ENCODE measurements at regions not wholly inside any gene's neighbourhood (a gene's known extent, or its start where the extent isn't known, plus 50 kb on each side); places are given as distances from the start of the nearest gene placed in this dataset.
"Not testable (repeated sequence)": the region's sequence is repeated elsewhere in the genome, so short reads cannot be mapped to it uniquely, and the experiment has no call there.

DNA sequence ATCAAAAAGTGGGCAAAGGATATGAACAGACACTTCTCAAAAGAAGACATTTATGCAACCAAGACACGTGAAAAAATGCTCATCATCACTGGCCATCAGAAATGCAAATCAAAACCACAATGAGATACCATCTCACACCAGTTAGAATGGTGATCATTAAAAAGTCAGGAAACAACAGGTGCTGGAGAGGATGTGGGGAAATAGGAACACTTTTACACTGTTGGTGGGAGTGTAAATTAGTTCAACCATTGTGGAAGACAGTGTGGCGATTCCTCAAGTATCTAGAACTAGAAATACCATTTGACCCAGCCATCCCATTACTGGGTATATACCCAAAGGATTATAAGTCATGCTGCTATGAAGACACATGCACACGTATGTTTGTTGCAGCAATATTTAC lies 191.3 kb downstream of the POLR1F start:
- H3K4me1 ChIP-seq (replicated peaks in 1 of 4; ENCODE audit: control insufficient read depth in 3 of 4, insufficient read depth in 4 of 4, low read length in 3 of 4); H3K56ac ChIP-seq (replicated peaks; ENCODE audit: insufficient read length, low read depth, low read length); POLR2A ChIA-PET (ENCODE audit: partially characterized antibody); H2BK5ac ChIP-seq (ENCODE audit: low read depth, low read length); H3K9ac ChIP-seq (replicated peaks in 1 of 4; ENCODE audit: extremely low read depth in 1 of 4, low read depth in 3 of 4, low read length in 3 of 4); H2BK15ac ChIP-seq (ENCODE audit: low read length); H2BK120ac ChIP-seq (replicated peaks; ENCODE audit: low read depth, low read length); H4K8ac ChIP-seq (ENCODE audit: extremely low read depth, insufficient read depth, low read length); H3K36me3 ChIP-seq (ENCODE audit: control insufficient read depth in 2 of 4, insufficient read depth in 4 of 4, low read length in 3 of 4); H2BK20ac ChIP-seq (ENCODE audit: low read length); FAIRE-seq; H2BK12ac ChIP-seq (ENCODE audit: low read depth, low read length); H3K4ac ChIP-seq (replicated peaks; ENCODE audit: insufficient read length, low read depth, low read length); H2AFZ ChIP-seq (ENCODE audit: low read length); H3K18ac ChIP-seq (ENCODE audit: extremely low read depth, low read length); H4K91ac ChIP-seq (replicated peaks; ENCODE audit: insufficient read length, low read length); H3K4me2 ChIP-seq (ENCODE audit: insufficient read depth in 1 of 2, low read depth in 2 of 2, low read length in 2 of 2); CTCF ChIA-PET (ENCODE audit: partially characterized antibody); H4K5ac ChIP-seq (ENCODE audit: insufficient read length, low read depth, low read length); H2AK5ac ChIP-seq (ENCODE audit: low read depth, low read length); DNase-seq (ENCODE audit: low read depth in 1 of 2, low spot score in 2 of 2); H3K27me3 ChIP-seq (replicated peaks in 1 of 4; ENCODE audit: control insufficient read depth in 3 of 4, extremely low read depth in 1 of 4, insufficient read depth in 3 of 4, low read length in 3 of 4); H3K79me2 ChIP-seq (ENCODE audit: control insufficient read depth in 1 of 2, insufficient read depth in 2 of 2, low read length in 2 of 2); H3K4me3 ChIP-seq (ENCODE audit: extremely low read depth in 1 of 4, insufficient read depth in 2 of 4, low read depth in 3 of 4, low read length in 4 of 4); H4K20me1 ChIP-seq (replicated peaks in 1 of 2; ENCODE audit: control insufficient read depth in 1 of 2, insufficient read depth in 2 of 2, low read length in 2 of 2); H3K27ac ChIP-seq (ENCODE audit: low read depth, low read length); H3K23me2 ChIP-seq (ENCODE audit: low read depth, low read length); H3K14ac ChIP-seq (ENCODE audit: insufficient read length); H3K23ac ChIP-seq (ENCODE audit: insufficient read length); H3K9me3 ChIP-seq (ENCODE audit: insufficient read depth in 2 of 2, low read depth in 1 of 2, low read length in 1 of 2); H3K79me1 ChIP-seq (ENCODE audit: low read depth, low read length): not testable (repeated sequence)
- WGBS, 2 experiments (ENCODE audit: extremely low coverage in 1 of 2, insufficient coverage in 1 of 2, insufficient read length in 1 of 2, insufficient replicate concordance in 2 of 2, low coverage in 1 of 2, low lambda C conversion rate in 2 of 2, missing lambda C conversion rate in 1 of 2): 86% methylated on average over 3 of the region's 3 CpGs; no CpG with 5 or more reads in 1 of the 2 experiments

Data from H1 (cell line).